Neural progenitor cell (in vitro differentiated cells): ENCODE measurements at regions not wholly inside any gene's neighbourhood (a gene's known extent, or its start where the extent isn't known, plus 50 kb on each side); places are given as distances from the start of the nearest gene placed in this dataset.

Experiments used
- DNase-seq: peaks from one replicate; pipeline ENCODE4 v3.0.0-alpha.2; 2016; ENCODE audit warnings: low spot score
- H2AFZ ChIP-seq: fragments of 200-600 bp; sonication (generic); replicated peaks from 2 replicates; pipeline ENCODE4 v1.6.1; 2016; ENCODE audit warnings: antibody characterized with exemption
- H3F3A ChIP-seq: fragments of 200-600 bp; sonication (generic); 2 replicates; pipeline ENCODE4 v1.6.1; 2016; ENCODE audit warnings: antibody characterized with exemption, low read depth
- H3K27ac ChIP-seq: fragments of 200-600 bp; sonication (generic); 2 replicates; pipeline ENCODE4 v1.5.1; 2016; ENCODE audit warnings: mild to moderate bottlenecking
- H3K27me3 ChIP-seq: fragments of 200-600 bp; sonication (generic); 2 replicates; pipeline ENCODE4 v1.6.1; 2016; ENCODE audit warnings: mild to moderate bottlenecking, moderate library complexity
- H3K36me3 ChIP-seq: fragments of 200-600 bp; sonication (generic); 2 replicates; pipeline ENCODE4 v1.5.1; 2016
- H3K4me1 ChIP-seq: fragments of 200-600 bp; sonication (generic); 2 replicates; pipeline ENCODE4 v1.6.1; 2016; ENCODE audit warnings: mixed run types
- H3K4me2 ChIP-seq: fragments of 200-600 bp; sonication (generic); 2 replicates; pipeline ENCODE4 v1.6.1; 2016
- H3K4me3 ChIP-seq: fragments of 200-600 bp; sonication (generic); 2 replicates; pipeline ENCODE4 v1.5.1; 2016
- H3K79me2 ChIP-seq: fragments of 200-600 bp; sonication (generic); 2 replicates; pipeline ENCODE4 v1.6.1; 2016; ENCODE audit warnings: low read depth
- H3K9ac ChIP-seq: fragments of 200-600 bp; sonication (generic); 2 replicates; pipeline ENCODE4 v1.6.1; 2016
- H3K9me3 ChIP-seq: fragments of 200-600 bp; sonication (generic); 2 replicates; pipeline ENCODE4 v1.5.1; 2016; ENCODE audit warnings: low read depth
- H4K20me1 ChIP-seq: fragments of 200-600 bp; sonication (generic); 2 replicates; pipeline ENCODE4 v1.6.1; 2016; ENCODE audit warnings: low read depth
- H3K27ac Mint-ChIP-seq: 3 replicates; pipeline ENCODE4 v1.8.0; 2021; ENCODE audit warnings: mixed read lengths
- H3K27me3 Mint-ChIP-seq: 2 replicates; pipeline ENCODE4 v1.8.0; 2022; ENCODE audit warnings: low read depth, mild to moderate bottlenecking, inconsistent platforms, moderate library complexity, mixed read lengths; ENCODE audit not compliant: insufficient read depth
- H3K36me3 Mint-ChIP-seq: 3 replicates; pipeline ENCODE4 v1.8.0; 2021; ENCODE audit warnings: mixed read lengths
- H3K4me1 Mint-ChIP-seq: 3 replicates; pipeline ENCODE4 v1.8.0; 2021; ENCODE audit warnings: mixed read lengths
- H3K4me3 Mint-ChIP-seq: 3 replicates; pipeline ENCODE4 v1.8.0; 2021; ENCODE audit warnings: mild to moderate bottlenecking, moderate library complexity, mixed read lengths
- H3K9me3 Mint-ChIP-seq: 3 replicates; pipeline ENCODE4 v1.8.0; 2020; ENCODE audit warnings: mixed read lengths
- CTCF ChIP-seq: fragments of 200-600 bp; sonication (generic); IDR thresholded peaks from 2 replicates; pipeline ENCODE4 v1.5.1; 2017; ENCODE audit warnings: antibody characterized with exemption, mild to moderate bottlenecking
- EZH2 ChIP-seq: fragments of 200-600 bp; sonication (generic); IDR thresholded peaks from 2 replicates; pipeline ENCODE4 v1.6.1; 2017; ENCODE audit warnings: antibody characterized with exemption, mild to moderate bottlenecking, moderate library complexity
- EZH2phosphoT487 ChIP-seq: fragments of 200-600 bp; sonication (generic); IDR thresholded peaks from 2 replicates; pipeline ENCODE4 v1.6.1; 2017; ENCODE audit warnings: antibody characterized with exemption

DNA sequence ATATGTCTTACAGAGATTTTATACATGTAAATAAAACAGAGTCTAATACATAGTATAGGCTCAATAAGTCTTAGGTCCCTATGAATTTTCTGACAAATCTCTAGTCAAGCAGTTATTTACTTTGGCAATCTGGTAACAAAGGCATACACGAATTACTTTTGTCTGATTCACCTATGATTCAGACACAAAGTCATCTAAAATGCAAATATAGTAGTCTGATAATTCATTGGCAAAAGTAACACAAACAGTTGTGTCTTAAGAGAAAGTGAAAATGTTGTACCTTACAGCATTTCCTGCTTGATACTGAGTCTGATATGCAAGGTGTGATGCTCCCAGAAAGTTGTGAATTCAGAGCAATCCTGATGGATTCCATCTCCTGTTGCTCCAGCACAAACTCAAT is 209.4 kb upstream of the PRSS1 start:
- no peak for DNase-seq
- Histone ChIP-seq H3K27me3 (no peaks in the 10 kb centered on the region), H3K4me2 (no peak overlapping the region), H3K36me3 (no peaks in the 10 kb centered on the region), H3K9ac (no peak overlapping the region), H2AFZ (no peak overlapping the region), H3K79me2 (no peaks in the 10 kb centered on the region), H3K4me3 (no peak overlapping the region), H3K4me1 (no peaks in the 10 kb centered on the region), H3K27ac (no peak overlapping the region), H4K20me1 (no peaks in the 10 kb centered on the region), H3K9me3 (no peaks in the 10 kb centered on the region), H3F3A (no peaks in the 10 kb centered on the region)
- Mint-ChIP-seq H3K27ac (no peak overlapping the region), H3K27me3 (no peaks in the 10 kb centered on the region), H3K9me3 (no peaks in the 10 kb centered on the region), H3K4me1 (peaks cover 3% of the 10 kb centered on the region), H3K36me3 (no peaks in the 10 kb centered on the region), H3K4me3 (no peak overlapping the region)
- TF ChIP-seq EZH2: no peak
- no peak for TF ChIP-seq CTCF

DNA sequence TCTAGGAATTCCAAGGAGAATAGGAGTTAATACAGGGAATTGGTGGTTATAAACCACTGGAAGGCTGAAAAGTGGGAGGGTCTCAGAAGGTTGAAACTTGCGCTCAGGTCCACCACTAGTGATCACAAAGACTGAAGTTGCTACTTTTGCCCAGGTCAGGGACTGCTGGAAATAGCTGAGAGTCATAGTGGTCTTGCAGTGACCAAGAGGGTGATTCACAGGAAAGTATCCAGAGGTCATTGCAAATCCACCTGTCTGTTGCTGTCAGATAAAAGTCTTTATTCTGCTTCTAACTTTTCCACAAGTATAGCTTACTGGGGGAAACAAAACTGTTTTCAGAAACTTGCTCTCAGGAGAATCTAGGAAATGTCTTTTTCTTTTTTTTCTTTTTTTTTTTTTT is 211.5 kb upstream of the PRSS1 start:
- Histone ChIP-seq H3F3A (no peaks in the 10 kb centered on the region), H3K9ac (no peak overlapping the region), H3K36me3 (no peaks in the 10 kb centered on the region), H3K79me2 (no peaks in the 10 kb centered on the region), H3K4me1 (no peaks in the 10 kb centered on the region), H3K9me3 (no peaks in the 10 kb centered on the region), H2AFZ (no peak overlapping the region), H3K4me2 (no peak overlapping the region), H3K4me3 (no peak overlapping the region), H3K27me3 (no peaks in the 10 kb centered on the region), H4K20me1 (no peaks in the 10 kb centered on the region), H3K27ac (no peak overlapping the region)
- Mint-ChIP-seq H3K27me3 (no peaks in the 10 kb centered on the region), H3K9me3 (no peaks in the 10 kb centered on the region), H3K4me3 (no peak overlapping the region), H3K36me3 (no peaks in the 10 kb centered on the region), H3K27ac (no peak overlapping the region), H3K4me1 (peaks cover 3% of the 10 kb centered on the region)
- TF ChIP-seq EZH2phosphoT487: no peak
- TF ChIP-seq CTCF: no peak
- no peak for TF ChIP-seq EZH2
- DNase-seq: no peak

GRCh38 chr7:142535123-142535779 is 214.0 kb upstream of the PRSS1 start:
- no peaks in the 10 kb centered on the region for H3K9me3 Mint-ChIP-seq
- Histone ChIP-seq H3K9me3 (no peaks in the 10 kb centered on the region), H3K4me3 (no peak overlapping the region), H3K27ac (no peak overlapping the region), H4K20me1 (no peaks in the 10 kb centered on the region), H3F3A (no peaks in the 10 kb centered on the region), H3K36me3 (no peaks in the 10 kb centered on the region), H2AFZ (no peak overlapping the region), H3K79me2 (no peaks in the 10 kb centered on the region), H3K27me3 (no peaks in the 10 kb centered on the region), H3K4me2 (no peak overlapping the region), H3K9ac (no peak overlapping the region), H3K4me1 (no peaks in the 10 kb centered on the region)
- no peak overlapping the region for H3K4me3 Mint-ChIP-seq
- TF ChIP-seq CTCF (peak; percentile 86), EZH2 (no peak)
- DNase-seq: peak; percentile 89
- no peak overlapping the region for H3K27ac Mint-ChIP-seq
- peaks cover 3% of the 10 kb centered on the region for H3K4me1 Mint-ChIP-seq
- no peaks in the 10 kb centered on the region for H3K36me3 Mint-ChIP-seq
- H3K27me3 Mint-ChIP-seq: no peaks in the 10 kb centered on the region
